ENCODE measurements at regions not wholly inside any gene's neighbourhood (a gene's known extent, or its start where the extent isn't known, plus 50 kb on each side); places are given as distances from the start of the nearest gene placed in this dataset.

DNA sequence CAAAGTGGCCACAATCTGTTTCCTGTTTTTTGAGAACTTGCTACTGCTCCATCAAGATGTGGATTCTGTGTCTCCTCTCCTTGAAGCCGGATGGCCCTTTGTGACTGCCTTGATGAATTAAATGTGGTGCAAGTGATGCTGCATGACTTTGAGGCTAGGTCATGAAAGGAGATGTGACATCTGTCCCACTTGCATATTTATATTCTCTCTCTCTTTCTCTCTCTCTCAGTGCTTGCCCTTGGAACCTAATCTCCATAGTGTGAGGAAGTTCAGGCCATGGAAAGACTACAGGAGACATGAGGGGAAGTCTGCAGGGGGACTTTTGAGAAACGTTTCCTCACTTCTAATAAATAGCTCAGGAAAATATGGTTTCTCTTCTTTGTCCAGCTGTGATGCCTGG, 50.0 kb upstream of the ADPGK start:
- H3K36me3 Mint-ChIP-seq (ENCODE audit: insufficient read depth) = no peaks in the 10 kb centered on the region

More for the DNA sequence above, 50.0 kb upstream of the ADPGK start:
- Mint-ChIP-seq H3K9me3 (no peaks in the 10 kb centered on the region), H3K27me3 (ENCODE audit: low read depth) (peaks cover 22% of the 10 kb centered on the region), H3K4me3 (no peak overlapping the region), H3K4me1 (ENCODE audit: low read depth) (no peaks in the 10 kb centered on the region)
- no peak for ATAC-seq
- no peak for DNase-seq

Measured in activated T-cell treated with anti-CD3 and anti-CD28 coated beads, Interleukin-2, amount 50 U/mL, for 4 hours (primary cell).